ENCODE measurements at regions not wholly inside any gene's neighbourhood (a gene's known extent, or its start where the extent isn't known, plus 50 kb on each side); places are given as distances from the start of the nearest gene placed in this dataset.

DNA sequence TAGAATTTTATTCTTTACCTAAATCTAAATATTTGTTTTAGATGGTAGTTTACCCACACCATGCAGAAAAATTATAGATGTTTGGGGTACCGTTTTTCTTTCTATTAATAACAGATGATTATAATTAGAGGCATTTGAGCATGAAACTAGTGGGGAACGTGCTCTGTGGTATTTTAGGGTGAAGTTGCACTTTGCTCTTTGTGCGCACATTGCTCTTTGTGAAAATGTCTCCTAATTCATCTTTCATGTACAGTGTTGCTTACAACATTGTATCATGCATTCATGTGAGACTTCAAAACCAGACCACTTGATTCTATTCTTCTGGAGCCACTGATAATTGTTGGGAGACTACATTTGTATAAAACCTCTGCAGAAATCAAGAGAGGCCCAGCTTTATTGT is 449.1 kb upstream of the RGS6 start:
- H3K9me3 ChIP-seq (ENCODE audit: control insufficient read depth, insufficient read depth, low read length): no peaks in the 10 kb centered on the region
- H3K27ac ChIP-seq (ENCODE audit: low read length): no peak overlapping the region

DNA sequence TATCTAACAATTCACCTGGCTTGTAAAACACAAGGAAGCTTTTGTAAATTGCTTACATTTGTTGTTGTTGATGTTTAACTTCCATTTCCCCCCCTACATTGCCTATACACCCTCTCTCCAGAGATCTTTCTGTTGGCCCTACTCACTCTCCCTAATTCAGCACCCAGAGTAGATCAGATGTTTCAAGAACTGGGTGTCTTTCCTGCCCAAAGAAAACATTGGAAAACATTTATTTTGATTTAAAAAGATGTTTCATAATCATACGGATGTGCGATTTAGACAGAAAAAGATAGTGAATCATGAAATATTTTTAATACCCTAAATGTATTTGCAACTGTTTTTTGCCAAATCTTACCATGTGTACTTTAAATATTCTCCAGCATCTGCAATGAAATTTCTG is 446.4 kb upstream of the RGS6 start:
- no peak for DNase-seq (ENCODE audit: low read depth, low spot score)
- no peaks in the 10 kb centered on the region for H3K27me3 ChIP-seq (ENCODE audit: control insufficient read depth, insufficient read depth, low read length)
- WGBS (ENCODE audit: insufficient coverage, insufficient read length): no CpG with 5 or more reads among the region's 2 CpGs
- no peak overlapping the region for H3K4me3 ChIP-seq (ENCODE audit: low read length)
- H3K27ac ChIP-seq (ENCODE audit: low read length): no peak overlapping the region
- no peaks in the 10 kb centered on the region for H3K36me3 ChIP-seq (ENCODE audit: control insufficient read depth, insufficient read depth, low read length)
- H3K9me3 ChIP-seq (ENCODE audit: control insufficient read depth, insufficient read depth, low read length): no peaks in the 10 kb centered on the region
- H3K4me1 ChIP-seq (ENCODE audit: control insufficient read depth, insufficient read depth, low read length): peaks cover 5% of the 10 kb centered on the region

More for the DNA sequence above, 449.1 kb upstream of the RGS6 start:
- H3K36me3 ChIP-seq (ENCODE audit: control insufficient read depth, insufficient read depth, low read length): no peaks in the 10 kb centered on the region
- WGBS (ENCODE audit: insufficient coverage, insufficient read length): no CpG with 5 or more reads among the region's 3 CpGs
- H3K27me3 ChIP-seq (ENCODE audit: control insufficient read depth, insufficient read depth, low read length): no peaks in the 10 kb centered on the region
- H3K4me1 ChIP-seq (ENCODE audit: control insufficient read depth, insufficient read depth, low read length): peaks cover 5% of the 10 kb centered on the region
- no peak overlapping the region for H3K4me3 ChIP-seq (ENCODE audit: low read length)
- DNase-seq (ENCODE audit: low read depth, low spot score): no peak

- Histone ChIP-seq H3K4me3 (ENCODE audit: low read length) (no peak overlapping the region), H3K27ac (ENCODE audit: low read length) (no peak overlapping the region), H3K36me3 (ENCODE audit: control insufficient read depth, insufficient read depth, low read length) (no peaks in the 10 kb centered on the region), H3K27me3 (ENCODE audit: control insufficient read depth, insufficient read depth, low read length) (no peaks in the 10 kb centered on the region), H3K4me1 (ENCODE audit: control insufficient read depth, insufficient read depth, low read length) (peaks cover 1% of the 10 kb centered on the region; the same call in 1 of the 2 replicates), H3K9me3 (ENCODE audit: control insufficient read depth, insufficient read depth, low read length) (no peaks in the 10 kb centered on the region)
- no peak for DNase-seq (ENCODE audit: low read depth, low spot score)
- no CpG with 5 or more reads among the region's 2 CpGs for WGBS (ENCODE audit: insufficient coverage, insufficient read length)
Measured at GRCh38 chr14:71486279-71486678, 445.9 kb upstream of the RGS6 start.

DNA sequence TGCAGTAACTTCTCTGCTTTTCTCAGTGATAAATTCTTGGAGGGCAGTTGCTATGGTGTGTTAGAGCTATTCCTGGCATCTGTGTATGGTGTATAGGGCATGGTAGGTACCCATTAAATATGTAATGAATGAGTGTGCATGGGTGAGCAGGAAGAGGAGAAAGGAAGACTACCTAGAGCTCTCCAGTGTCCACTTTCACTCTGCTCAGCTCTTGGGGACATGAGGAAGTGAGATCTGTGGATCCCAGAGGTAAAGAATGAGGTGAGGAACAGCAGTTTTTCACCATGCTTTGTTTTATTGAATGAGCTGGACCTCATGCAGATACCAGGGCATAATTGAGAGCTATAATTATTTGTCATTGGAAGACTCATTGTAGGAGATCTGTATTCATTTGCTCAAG is 444.8 kb upstream of the RGS6 start:
- H3K27me3 ChIP-seq (ENCODE audit: control insufficient read depth, insufficient read depth, low read length): no peaks in the 10 kb centered on the region
- H3K4me1 ChIP-seq (ENCODE audit: control insufficient read depth, insufficient read depth, low read length): peaks cover 1% of the 10 kb centered on the region; the same call in 1 of the 2 replicates
- DNase-seq (ENCODE audit: low read depth, low spot score): no peak
- no peak overlapping the region for H3K27ac ChIP-seq (ENCODE audit: low read length)
- no peaks in the 10 kb centered on the region for H3K9me3 ChIP-seq (ENCODE audit: control insufficient read depth, insufficient read depth, low read length)
- H3K4me3 ChIP-seq (ENCODE audit: low read length): no peak overlapping the region
- H3K36me3 ChIP-seq (ENCODE audit: control insufficient read depth, insufficient read depth, low read length): no peaks in the 10 kb centered on the region

DNA sequence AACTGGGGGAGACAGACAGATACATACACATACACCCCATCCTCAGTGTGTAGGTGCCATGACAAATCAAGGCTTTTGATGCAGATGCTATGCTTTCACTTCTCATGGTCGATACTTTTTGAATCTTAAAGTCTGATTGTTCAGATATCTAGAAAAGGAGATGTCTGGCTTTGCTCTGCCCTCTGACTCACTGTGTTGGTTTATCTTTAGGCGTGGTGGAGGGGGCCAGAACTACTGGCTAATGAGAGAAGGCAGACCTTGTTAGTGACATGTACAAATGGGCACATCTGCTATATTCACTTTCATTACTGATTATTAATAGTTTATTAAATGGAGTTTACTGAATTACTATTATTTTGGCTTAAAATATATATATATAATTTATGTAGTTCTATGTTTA is 444.3 kb upstream of the RGS6 start:
- no peak overlapping the region for H3K27ac ChIP-seq (ENCODE audit: low read length)
- no CpG with 5 or more reads among the region's 2 CpGs for WGBS (ENCODE audit: insufficient coverage, insufficient read length)
- H3K27me3 ChIP-seq (ENCODE audit: control insufficient read depth, insufficient read depth, low read length): no peaks in the 10 kb centered on the region
- no peaks in the 10 kb centered on the region for H3K36me3 ChIP-seq (ENCODE audit: control insufficient read depth, insufficient read depth, low read length)
- H3K9me3 ChIP-seq (ENCODE audit: control insufficient read depth, insufficient read depth, low read length): no peaks in the 10 kb centered on the region
- H3K4me1 ChIP-seq (ENCODE audit: control insufficient read depth, insufficient read depth, low read length): peaks cover 1% of the 10 kb centered on the region; the same call in 1 of the 2 replicates
- H3K4me3 ChIP-seq (ENCODE audit: low read length): no peak overlapping the region
- no peak for DNase-seq (ENCODE audit: low read depth, low spot score)

DNA sequence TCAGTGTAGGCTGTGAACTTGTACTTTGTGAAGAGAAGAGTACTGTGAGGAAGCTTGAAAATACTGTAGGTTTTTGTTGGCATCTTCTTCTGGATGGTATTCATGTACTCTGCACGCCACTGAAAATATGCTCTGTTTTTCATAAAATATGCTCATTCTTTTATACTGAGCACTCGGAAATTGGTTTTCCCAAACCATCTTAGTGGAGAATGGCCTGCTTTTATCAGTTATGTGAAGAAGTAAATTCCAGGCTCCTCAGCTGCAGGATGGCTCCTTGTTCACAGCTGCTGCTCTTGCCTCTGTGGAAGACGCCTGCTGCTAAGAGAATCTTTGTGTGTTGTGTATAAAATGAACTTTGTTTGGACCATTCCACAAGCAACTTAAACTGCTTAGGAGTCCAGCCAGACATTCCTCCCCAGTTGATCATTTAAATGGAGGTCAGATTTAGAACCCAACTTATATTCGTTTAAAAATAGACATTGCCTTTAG is 443.5 kb upstream of the RGS6 start:
- H3K4me1 ChIP-seq (ENCODE audit: control insufficient read depth, insufficient read depth, low read length): peaks cover 1% of the 10 kb centered on the region; the same call in 1 of the 2 replicates
- no peak for DNase-seq (ENCODE audit: low read depth, low spot score)
- no peaks in the 10 kb centered on the region for H3K9me3 ChIP-seq (ENCODE audit: control insufficient read depth, insufficient read depth, low read length)
- H3K36me3 ChIP-seq (ENCODE audit: control insufficient read depth, insufficient read depth, low read length): no peaks in the 10 kb centered on the region
- H3K27ac ChIP-seq (ENCODE audit: low read length): no peak overlapping the region
- H3K4me3 ChIP-seq (ENCODE audit: low read length): no peak overlapping the region
- no CpG with 5 or more reads among the region's 4 CpGs for WGBS (ENCODE audit: insufficient coverage, insufficient read length)
- H3K27me3 ChIP-seq (ENCODE audit: control insufficient read depth, insufficient read depth, low read length): no peaks in the 10 kb centered on the region

- no peak overlapping the region for H3K4me3 ChIP-seq (ENCODE audit: low read length)
- no peaks in the 10 kb centered on the region for H3K27me3 ChIP-seq (ENCODE audit: control insufficient read depth, insufficient read depth, low read length)
- peaks cover 1% of the 10 kb centered on the region; the same call in 1 of the 2 replicates for H3K4me1 ChIP-seq (ENCODE audit: control insufficient read depth, insufficient read depth, low read length)
- H3K36me3 ChIP-seq (ENCODE audit: control insufficient read depth, insufficient read depth, low read length): no peaks in the 10 kb centered on the region
- no CpG with 5 or more reads among the region's 3 CpGs for WGBS (ENCODE audit: insufficient coverage, insufficient read length)
- DNase-seq (ENCODE audit: low read depth, low spot score): no peak
- no peak overlapping the region for H3K27ac ChIP-seq (ENCODE audit: low read length)
- no peaks in the 10 kb centered on the region for H3K9me3 ChIP-seq (ENCODE audit: control insufficient read depth, insufficient read depth, low read length)
Measured at GRCh38 chr14:71489742-71490141, 442.5 kb upstream of the RGS6 start.

DNA sequence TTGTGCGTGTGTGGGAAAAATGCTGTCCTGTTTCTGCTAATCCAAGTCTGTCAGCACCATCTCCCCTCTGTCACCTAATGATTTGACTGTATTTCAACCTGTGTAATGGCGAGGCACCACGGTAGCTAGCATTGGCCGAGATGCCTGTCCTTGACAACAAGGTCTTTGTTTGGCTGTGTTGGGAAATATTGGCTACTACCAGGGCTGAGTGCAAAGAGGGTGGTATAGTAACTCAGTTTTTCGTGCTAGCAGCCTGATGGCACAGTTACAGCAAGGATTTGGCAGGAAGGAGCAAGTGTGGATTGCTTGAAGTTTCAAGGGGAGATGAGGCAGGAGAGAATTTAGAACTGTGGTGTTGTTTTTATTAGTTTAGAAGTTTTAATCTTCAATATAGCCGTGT is 440.3 kb upstream of the RGS6 start:
- Histone ChIP-seq H3K27ac (ENCODE audit: low read length) (no peak overlapping the region), H3K27me3 (ENCODE audit: control insufficient read depth, insufficient read depth, low read length) (no peaks in the 10 kb centered on the region), H3K36me3 (ENCODE audit: control insufficient read depth, insufficient read depth, low read length) (no peaks in the 10 kb centered on the region), H3K9me3 (ENCODE audit: control insufficient read depth, insufficient read depth, low read length) (no peaks in the 10 kb centered on the region), H3K4me1 (ENCODE audit: control insufficient read depth, insufficient read depth, low read length) (peaks cover 1% of the 10 kb centered on the region; the same call in 1 of the 2 replicates), H3K4me3 (ENCODE audit: low read length) (no peak overlapping the region)
- DNase-seq (ENCODE audit: low read depth, low spot score): no peak
- no CpG with 5 or more reads among the region's 6 CpGs for WGBS (ENCODE audit: insufficient coverage, insufficient read length)

DNA sequence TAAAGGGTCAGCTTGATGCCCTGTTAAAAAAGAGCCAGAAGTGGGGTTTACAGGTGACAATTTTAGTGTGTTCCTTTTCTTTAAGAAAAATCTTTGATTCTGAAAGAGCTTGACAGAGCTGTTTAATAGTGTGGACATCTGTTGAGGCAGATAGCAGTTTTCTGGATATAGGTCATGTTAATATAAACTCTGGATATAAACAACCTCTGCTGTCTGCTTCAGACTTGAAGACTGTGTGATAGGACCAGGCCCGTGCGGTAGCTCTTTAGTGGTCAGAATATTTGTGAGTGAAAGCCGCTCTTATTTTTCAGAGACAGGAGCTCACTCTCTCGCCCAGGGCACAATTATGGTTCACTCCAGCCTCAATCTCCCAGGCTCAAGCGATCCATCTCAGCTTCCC is 439.9 kb upstream of the RGS6 start:
- H3K4me1 ChIP-seq (ENCODE audit: control insufficient read depth, insufficient read depth, low read length): no peaks in the 10 kb centered on the region
- no CpG with 5 or more reads among the region's 5 CpGs for WGBS (ENCODE audit: insufficient coverage, insufficient read length)
- no peaks in the 10 kb centered on the region for H3K9me3 ChIP-seq (ENCODE audit: control insufficient read depth, insufficient read depth, low read length)
- no peak overlapping the region for H3K27ac ChIP-seq (ENCODE audit: low read length)
- H3K36me3 ChIP-seq (ENCODE audit: control insufficient read depth, insufficient read depth, low read length): no peaks in the 10 kb centered on the region
- no peak for DNase-seq (ENCODE audit: low read depth, low spot score)
- no peaks in the 10 kb centered on the region for H3K27me3 ChIP-seq (ENCODE audit: control insufficient read depth, insufficient read depth, low read length)
- H3K4me3 ChIP-seq (ENCODE audit: low read length): no peak overlapping the region

GRCh38 chr14:71497645-71498086 is 434.6 kb upstream of the RGS6 start:
- no CpG with 5 or more reads among the region's 2 CpGs for WGBS (ENCODE audit: insufficient coverage, insufficient read length)
- H3K9me3 ChIP-seq (ENCODE audit: control insufficient read depth, insufficient read depth, low read length): no peaks in the 10 kb centered on the region
- DNase-seq (ENCODE audit: low read depth, low spot score): no peak
- H3K4me3 ChIP-seq (ENCODE audit: low read length): no peak overlapping the region
- H3K27ac ChIP-seq (ENCODE audit: low read length): no peak overlapping the region
- H3K36me3 ChIP-seq (ENCODE audit: control insufficient read depth, insufficient read depth, low read length): no peaks in the 10 kb centered on the region
- no peaks in the 10 kb centered on the region for H3K4me1 ChIP-seq (ENCODE audit: control insufficient read depth, insufficient read depth, low read length)
- H3K27me3 ChIP-seq (ENCODE audit: control insufficient read depth, insufficient read depth, low read length): no peaks in the 10 kb centered on the region

DNA sequence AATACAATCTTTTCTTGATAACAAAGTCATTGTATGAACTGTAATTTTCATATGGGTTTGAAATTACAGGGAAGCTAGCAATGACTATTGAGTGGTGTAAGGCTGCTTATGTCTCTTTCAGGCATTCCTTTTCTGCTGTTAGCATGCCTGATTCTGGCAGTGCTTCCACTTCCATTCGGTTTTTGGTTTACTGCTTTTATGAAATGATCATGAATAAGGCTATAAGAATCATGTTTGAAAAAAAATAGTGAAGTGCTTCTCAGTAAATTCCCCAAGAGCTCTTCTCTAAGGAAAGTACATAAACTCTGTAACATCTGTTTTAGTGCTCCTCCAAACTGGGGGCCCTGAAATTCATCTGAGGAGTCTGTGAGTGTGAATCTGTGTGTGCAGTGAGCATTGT is 434.0 kb upstream of the RGS6 start:
- no peaks in the 10 kb centered on the region for H3K9me3 ChIP-seq (ENCODE audit: control insufficient read depth, insufficient read depth, low read length)
- no peak overlapping the region for H3K27ac ChIP-seq (ENCODE audit: low read length)
- no peaks in the 10 kb centered on the region for H3K4me1 ChIP-seq (ENCODE audit: control insufficient read depth, insufficient read depth, low read length)
- no peaks in the 10 kb centered on the region for H3K36me3 ChIP-seq (ENCODE audit: control insufficient read depth, insufficient read depth, low read length)
- H3K4me3 ChIP-seq (ENCODE audit: low read length): no peak overlapping the region
- no peak for DNase-seq (ENCODE audit: low read depth, low spot score)
- no CpG with 5 or more reads among the region's 1 CpG for WGBS (ENCODE audit: insufficient coverage, insufficient read length)
- no peaks in the 10 kb centered on the region for H3K27me3 ChIP-seq (ENCODE audit: control insufficient read depth, insufficient read depth, low read length)
